Right renal cortex interstitium (tissue), 3 donors: ENCODE measurements at regions not wholly inside any gene's neighbourhood (a gene's known extent, or its start where the extent isn't known, plus 50 kb on each side); places are given as distances from the start of the nearest gene placed in this dataset.

Experiments used
- DNase-seq, 3 donors: peaks; one replicate each; pipeline ENCODE4 v3.0.0-alpha.2; 2013; ENCODE audit warnings: low read depth in 3 of 3, low spot score in 2 of 3

DNA sequence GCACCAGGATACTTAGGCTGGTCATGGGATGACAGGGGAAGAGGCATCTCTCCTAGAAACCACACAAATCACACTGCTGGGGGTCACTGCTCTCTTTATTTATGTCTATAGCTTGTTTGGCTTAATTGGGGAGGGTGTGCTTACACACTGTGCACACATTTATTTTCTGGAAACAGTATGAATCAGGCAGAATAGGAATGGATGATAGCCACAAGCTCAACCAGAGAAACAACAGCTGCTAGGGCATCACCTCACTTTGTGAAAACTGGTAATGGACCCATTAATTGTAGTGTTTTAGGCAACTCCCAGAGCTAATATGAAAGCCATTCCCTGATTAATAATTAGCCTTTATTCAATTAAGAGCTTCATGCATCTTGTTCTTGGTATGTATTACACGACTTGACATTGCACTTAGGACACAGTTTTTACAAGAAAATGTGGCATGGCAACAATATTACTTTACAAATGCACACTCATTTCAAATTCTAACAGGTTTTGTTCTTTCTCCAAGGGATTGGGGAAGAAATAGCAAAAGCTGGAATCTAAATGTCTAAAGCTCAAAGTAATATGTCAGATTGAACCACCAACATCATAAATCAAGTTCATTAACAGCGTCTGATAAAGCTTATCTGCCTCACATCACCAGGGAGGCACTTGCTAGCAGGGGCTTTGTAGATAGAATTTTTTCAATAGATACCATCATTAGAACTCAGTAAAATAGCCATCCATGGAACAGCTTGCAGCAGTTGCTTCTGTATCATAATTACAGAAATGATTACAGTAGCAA lies 361.9 kb upstream of the FSHR start:
- no peak for DNase-seq

DNA sequence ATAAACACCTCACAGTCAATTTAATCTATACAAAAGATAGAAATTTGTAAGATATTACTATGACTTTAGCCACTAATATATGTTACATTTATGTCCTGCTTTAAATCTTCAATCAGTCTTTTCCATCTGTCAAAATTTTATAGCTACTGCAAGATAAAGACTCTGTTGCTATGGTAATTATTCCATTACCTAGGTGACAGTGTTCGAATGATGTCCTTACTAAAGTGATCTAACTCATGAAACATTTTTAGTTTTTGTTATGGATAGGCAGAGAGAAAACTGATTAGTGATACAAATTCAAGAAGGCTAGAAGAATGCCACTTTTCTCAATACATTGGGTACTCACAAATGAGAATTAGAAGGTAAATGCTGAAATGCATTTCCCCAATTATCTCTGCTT lies 359.9 kb upstream of the FSHR start:
- DNase-seq, result no peak

DNA sequence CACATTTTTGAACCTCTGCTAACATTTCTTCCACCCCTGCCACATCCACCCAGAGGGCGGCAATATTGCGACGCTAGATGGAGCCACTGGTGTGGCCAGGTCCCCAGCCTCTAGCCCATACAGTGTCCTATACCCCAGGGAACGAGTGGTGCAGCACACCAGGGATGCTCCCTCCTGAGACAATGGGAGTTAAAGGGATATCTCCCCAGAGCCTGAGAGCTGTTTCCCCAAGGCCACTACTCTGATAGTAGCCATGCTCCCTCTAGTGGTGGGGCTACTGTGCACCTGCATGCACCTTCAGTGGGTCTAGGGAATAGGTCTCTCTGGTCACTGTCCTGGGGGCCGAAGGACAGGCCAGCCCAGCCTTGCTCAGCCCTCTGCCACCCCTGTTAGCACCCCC lies 336.4 kb upstream of the FSHR start:
- DNase-seq, result no peak

DNA sequence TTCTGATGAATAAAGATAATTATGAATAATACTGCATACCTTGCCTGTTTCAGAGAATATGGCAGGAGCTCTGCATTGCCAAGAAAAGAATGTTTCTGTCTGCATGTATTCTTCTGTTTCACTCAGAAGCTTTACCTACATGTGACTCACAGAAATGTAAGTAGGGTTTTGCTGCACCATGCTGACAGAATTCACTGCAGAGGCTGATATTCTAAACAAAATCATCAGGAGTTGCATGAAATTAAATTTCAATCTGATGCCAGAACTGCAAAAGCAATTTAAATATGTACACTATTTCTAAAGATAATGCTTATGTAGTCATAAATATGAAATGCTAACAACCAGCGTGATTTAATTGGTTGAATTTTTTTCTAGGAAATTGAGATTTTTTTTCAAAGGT lies 332.8 kb upstream of the FSHR start:
- no peak for DNase-seq

DNA sequence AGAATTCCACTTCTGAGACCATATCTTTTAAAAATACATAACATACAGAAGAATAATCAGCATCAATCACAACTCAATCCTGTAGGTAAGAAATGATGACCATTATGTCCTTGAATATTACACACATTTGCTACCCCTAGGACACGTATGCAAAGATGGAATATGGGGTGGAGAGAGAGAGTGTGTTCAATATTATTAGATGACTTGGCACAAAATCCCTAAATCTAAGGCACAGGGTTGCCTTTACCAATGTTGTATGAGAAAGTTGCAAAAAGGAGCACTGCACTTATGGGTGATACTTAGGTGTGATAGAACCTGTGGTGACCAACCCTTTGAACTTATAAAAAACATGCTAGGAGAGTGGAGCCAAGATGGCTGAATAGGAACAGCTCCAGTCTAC lies 326.2 kb upstream of the FSHR start:
- no peak for DNase-seq

DNA sequence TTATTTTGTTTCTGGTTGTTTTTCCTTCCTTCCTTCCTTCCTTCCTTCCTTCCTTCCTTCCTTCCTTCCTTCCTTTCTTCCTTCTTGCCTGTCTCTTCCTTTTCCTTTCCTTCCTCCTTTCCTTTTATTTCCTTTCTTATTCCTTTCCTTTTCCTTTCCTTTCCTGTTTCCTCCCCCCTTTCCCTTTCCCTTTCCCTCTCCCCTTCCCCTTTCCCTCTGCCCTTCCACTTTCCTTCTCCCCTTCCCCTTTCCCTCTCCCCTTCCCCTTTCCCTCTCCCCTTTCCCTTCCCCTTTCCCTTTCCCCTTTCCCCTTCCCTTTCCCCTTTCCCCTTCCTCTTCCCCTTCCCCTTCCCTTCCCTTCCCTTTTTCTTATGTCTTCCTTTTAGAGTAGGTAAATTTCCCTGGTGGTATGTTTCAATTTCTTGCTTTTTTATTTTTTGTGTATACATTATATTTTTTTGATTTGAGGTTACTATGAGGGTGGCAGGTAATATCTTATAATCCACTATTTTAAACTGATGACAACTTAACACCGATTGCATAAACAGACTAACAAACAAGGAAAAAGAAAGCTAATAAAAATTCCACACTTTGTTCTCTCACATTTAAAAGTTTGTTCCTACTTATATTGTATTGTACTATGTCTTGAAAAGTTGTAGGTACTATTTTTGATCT lies 311.0 kb upstream of the FSHR start:
- DNase-seq, result no peak

DNA sequence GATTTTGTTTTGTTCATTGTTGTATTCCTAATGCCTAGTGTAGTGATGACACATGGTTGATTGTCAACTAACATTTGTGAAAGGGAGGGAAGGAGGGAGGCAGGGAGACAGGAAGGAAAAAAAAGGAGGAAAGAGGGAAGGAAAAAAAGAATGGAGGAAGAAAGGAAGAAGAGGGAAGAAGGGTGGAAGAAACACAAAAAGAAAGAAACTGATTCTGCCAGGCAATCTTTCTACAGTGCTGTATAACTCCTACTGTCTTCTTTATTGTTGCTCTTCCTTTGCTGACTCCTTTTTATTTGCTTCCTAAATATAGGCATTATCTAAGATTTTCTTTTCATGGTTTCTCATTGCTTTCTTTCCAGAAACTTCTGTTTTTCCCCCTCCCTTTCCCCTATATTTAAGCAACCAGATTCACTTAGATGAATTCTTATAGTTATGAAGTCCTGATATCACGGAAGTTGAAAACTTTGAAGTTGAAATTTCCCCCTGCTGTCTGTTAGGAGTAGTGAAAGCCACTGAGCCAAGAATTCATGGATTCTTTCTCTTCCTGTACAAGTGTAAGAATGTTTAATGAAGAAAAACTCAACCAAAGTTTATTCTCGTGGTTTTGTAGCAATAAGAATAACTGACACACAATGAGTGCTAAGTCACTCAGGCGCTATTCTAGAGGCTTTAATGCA lies 305.1 kb upstream of the FSHR start:
- DNase-seq, result no peak

DNA sequence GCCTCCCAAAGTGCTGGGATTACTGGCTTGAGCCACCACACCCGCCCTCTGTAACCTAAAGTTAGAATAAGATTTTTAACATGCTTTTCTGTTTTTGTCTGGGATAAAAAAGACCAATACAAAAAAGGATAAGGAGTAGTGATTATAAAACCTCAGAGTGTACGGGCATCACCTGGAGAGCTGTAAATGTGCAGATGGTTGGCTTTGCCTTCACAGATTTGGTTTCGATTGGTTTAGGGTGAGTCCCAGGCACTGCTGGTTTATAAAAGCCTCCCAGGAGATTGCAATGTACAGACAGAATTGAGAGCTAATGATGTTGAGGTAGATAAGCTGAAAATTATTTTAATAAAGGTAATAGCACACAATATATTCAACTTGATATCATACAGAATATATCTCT lies 289.7 kb upstream of the FSHR start:
- DNase-seq, result no peak

DNA sequence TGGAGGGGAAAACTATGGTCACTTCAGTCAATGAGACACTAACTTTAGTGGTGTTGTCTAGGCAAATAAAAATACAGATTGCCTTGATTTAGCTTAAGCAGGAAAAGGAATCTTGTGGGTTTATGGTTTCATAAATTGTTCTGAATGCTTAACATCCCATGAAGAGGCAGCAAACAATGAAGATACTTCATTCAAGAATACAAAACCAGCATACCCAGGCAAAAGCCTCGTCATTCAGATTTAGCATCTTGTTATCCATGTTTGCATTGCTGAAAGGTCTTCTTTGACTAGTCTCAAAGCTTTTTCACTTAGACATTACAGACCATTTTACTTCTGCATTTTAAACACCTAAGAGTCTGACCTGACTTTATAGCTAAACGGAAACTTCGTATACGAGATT lies 272.7 kb upstream of the FSHR start:
- no peak for DNase-seq

DNA sequence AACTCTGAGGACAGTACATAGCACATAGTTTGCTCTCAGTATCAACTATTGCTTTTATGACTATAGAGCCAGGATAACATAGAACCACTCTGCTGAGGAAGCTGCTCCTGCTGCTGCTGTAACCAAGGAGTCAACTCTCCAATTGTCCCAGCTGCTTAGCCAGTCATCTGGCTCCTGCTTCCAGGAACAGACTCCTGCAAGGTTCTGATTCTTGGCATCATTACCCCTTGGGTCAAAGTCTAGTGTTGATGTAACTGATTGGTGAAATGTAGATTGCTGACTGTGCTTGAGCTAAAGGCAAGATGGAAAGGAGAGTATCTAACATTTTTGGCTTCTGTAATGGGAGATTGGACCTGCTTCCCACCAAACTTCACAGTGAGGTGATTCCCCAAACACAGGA lies 261.9 kb upstream of the FSHR start:
- DNase-seq, result no peak

DNA sequence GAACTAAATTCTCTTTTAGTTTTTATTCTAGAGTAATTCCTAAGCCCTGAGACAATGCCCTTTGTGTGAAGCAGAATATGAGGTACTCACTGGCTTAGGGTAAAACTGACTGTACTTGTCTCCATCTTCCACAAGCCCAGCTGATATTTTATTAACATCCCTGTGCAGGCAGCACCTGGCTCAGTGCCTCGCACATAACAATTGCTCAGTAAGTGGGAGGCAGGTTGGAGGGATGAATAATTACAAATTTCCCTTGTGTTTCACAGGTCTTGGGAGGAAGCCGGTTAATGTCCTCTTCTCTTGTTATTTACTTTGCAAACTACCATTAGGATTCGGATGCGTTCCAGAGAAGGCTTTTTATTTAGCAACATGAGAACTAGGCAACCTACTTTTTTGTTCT lies 249.8 kb upstream of the FSHR start:
- DNase-seq, result no peak

DNA sequence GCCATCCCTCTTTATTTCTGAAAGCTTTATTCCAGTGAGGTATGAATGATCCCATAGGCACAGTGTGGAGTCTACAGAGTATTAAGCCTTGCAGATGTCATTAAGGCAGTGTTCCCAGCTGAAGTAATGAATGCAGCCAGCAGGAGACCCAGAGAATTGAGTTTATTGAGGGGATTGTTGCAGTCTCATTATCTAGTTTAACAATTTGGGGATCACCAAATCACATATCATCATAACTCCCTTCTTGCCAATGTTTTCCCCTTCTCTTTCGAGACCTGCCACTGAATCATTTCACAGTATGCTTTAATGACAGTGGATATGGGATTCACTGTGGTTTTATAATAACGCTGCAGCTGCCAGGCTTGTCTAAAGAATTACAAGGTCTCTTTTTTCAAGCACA lies 249.3 kb upstream of the FSHR start:
- no peak for DNase-seq

DNA sequence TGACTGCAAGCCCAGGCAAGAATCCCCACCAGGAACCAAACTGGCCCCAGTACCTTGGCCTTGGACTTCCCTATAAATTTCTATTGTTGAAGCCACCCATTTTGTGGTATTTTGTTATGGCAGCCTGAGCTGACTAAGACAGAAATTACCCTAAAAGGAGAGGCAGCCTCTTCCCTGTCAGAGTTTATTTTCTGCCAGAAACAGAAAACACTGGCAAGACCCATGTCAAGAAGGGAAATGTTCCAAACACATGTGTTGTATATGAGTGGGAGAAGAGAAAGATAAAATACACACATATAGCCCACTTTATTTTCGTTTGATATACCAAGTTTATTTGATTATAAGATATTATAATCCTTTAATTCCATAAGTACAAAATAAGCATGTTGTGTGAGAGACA lies 225.1 kb upstream of the FSHR start:
- DNase-seq, result no peak

DNA sequence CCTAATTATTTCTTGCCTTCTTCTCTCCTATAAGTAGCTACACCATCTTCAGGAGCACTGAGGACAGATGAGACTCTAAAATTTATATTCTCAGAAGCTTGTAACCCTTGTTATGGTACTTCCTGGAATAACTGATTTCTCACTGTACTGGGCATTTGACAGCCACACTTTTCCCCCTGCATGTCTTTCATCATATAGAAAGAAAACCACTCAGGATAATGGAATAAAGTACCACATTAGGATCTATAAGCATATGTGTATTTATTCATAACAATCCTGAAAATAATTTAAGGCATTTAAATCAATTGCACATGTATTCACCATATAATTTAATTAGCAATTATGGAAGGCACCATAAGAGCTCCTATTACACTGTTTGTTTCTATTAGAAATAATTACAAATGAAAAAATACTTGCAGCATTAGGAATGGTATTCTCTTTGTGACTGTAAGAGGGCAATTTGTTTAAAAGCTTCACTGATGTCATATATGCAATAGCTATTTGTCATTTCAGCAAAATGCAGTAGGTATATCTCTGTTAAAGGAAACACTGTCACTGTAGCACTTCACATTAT lies 216.9 kb upstream of the FSHR start:
- no peak for DNase-seq

DNA sequence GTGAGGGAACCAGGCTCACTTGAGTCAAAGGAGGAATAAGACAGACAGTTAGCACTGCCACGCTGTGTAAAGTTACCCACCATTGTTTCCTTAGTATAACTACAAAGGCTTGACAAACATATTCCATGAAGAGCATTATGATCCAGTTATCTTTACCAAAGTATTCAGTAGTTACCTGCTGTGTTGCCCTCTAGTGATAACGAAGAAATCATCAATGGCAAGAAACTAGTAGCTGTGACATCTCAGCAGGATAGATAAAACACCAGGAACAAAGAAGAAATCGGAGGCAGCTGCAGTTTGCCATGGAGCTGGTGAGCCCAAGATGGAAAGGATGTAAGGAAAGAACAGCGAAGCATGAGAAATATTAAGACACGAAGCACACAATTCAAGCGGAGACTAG lies 215.3 kb upstream of the FSHR start:
- DNase-seq, result no peak

DNA sequence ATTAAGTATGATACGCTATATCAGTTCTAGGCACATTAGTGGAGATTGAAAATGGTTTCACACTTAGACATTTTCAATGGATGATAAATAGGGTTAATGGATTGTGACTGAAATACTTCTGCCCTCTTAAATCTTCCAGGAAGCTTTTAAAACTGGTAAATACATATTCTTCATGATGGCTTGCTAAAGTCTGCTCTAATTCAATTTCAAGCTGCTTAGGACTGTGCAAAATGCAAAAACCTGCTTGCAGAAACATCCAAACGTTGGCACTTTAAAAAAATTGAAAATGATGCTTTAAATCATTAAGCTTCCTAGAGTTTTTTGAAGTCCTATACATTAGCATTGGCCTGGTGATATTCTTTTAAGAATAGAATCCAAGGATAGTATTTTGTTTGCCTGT lies 214.8 kb upstream of the FSHR start:
- DNase-seq, result no peak

DNA sequence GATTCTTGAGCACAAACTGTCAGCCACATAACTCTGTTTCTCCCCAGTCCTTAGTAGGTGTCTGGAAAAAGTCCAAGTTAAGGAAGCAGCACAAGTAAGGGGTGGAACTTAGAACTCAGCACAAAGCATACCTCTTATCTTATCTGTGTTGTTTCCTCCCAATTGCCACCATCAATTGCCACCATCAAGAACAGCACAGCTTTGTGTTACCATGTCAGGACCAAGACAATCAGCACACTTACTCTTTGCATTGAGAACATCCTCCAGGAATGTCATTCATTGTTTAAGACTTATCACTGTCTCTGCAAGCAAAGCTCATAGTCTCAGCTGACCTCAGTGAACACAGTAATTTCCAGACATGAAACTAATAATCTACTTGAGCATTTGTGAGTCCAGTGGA lies 212.7 kb upstream of the FSHR start:
- no peak for DNase-seq

DNA sequence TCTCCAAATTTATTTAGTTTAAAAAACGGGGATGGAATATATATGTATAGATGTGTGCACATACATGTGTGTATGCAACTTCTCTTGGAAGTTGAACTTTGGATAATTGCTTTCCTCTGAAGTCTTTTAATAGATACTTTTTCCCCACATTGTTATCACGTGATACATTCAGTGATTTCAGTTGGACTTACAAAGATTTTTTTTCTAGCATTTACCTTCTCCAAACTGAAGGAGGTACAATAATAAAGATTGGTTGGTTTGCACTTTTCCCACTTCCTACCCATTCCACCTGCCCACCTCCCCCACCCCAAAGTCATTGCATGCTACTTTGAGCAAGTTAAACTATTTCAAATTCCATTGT lies 206.1 kb upstream of the FSHR start:
- DNase-seq, result no peak

DNA sequence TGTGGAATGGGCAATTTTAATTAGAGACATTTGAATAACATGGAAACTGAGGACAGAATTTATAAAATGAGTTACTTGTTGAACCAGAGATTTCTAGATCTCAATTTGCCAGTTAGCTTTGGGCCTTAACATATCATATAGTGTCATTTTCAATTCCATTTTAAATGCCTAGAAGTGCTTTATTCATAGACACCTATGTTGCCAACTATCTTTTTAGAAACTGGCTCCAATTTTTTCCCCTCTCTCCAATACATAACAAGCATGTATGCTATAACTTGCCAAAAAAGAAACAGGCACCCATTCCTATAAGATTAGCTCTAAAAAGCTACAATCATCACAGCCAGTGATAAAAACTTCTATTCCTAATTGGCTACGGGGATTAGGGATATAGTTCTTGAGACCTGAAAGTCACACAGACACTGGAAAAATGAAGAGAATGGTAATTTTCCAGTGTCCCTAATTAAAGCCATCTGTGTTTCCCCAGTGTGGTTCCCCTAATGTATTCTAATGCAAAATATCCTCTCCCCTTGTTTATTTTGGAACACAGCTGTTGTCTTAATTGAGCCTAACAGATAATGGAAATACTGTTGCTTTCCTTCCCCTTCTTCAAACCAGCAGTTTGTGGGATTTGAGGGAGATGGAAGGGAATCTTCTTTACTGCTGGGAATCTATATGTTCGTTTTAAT lies 205.5 kb upstream of the FSHR start:
- no peak for DNase-seq

DNA sequence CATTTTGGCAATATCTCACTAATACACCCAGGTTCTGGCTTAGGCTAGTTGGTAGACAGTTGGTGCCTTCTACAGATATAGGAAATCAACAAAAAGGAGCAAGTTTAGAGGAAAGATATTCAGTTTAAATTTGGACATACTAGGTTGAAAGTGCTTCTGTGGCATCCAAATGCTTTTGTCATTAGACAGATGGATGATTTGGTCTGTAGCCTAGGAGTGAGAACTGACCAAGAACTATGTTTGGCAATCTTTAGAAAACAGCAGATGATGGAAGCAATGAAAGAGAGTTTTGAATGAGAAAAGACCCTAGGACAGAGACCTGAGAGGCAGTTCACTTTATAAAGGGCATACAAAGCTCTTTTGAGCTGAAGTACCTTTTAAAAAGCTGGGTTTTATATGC lies 201.3 kb upstream of the FSHR start:
- no peak for DNase-seq

DNA sequence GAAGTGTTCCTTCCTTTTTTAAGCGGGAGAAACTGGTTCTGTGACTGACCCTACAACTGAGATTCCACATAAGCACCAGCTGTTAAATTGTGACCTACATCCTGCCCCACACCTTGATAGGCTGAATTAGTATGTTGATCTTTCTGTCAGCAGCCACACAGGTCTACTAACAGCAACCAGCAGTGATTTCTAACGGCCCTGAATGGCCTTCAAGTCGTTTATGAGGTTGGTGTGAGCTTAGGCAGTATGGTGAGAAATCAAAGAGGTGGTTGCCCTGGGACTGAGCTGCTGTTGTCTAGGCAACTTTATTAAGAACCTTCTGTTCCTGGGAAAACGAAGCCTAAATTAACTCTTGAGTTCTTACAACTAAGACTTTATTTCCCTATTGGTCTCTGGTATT lies 197.2 kb upstream of the FSHR start:
- DNase-seq, result no peak
